Astrocyte (in vitro differentiated cells and primary cell): ENCODE measurements at regions not wholly inside any gene's neighbourhood (a gene's known extent, or its start where the extent isn't known, plus 50 kb on each side); places are given as distances from the start of the nearest gene placed in this dataset.

Source experiments
- DNase-seq: peaks from one replicate; pipeline ENCODE4 v3.0.0-alpha.2; 2010; ENCODE audit warnings: low read depth
- FAIRE-seq: peaks from 2 replicates; lab custom pipeline; 2011; peaks lifted over from hg19 to GRCh38; lab: Jason Lieb, UNC
- H2AFZ ChIP-seq: 2 replicates; pipeline ENCODE4 v1.6.0; 2012; ENCODE audit warnings: low read depth, low read length, inconsistent platforms
- H3K27ac ChIP-seq: 2 replicates; pipeline ENCODE4 v1.5.1; 2011; ENCODE audit warnings: low read depth, low read length, inconsistent platforms
- H3K27me3 ChIP-seq: 2 replicates; pipeline ENCODE4 v1.6.0; 2011; ENCODE audit warnings: low read length, inconsistent platforms; ENCODE audit not compliant: insufficient read depth
- H3K36me3 ChIP-seq: 2 replicates; pipeline ENCODE4 v1.5.1; 2011; ENCODE audit warnings: low read length, inconsistent platforms; ENCODE audit not compliant: insufficient read depth
- H3K4me1 ChIP-seq: 2 replicates; pipeline ENCODE4 v1.5.1; 2011; ENCODE audit warnings: low read length, inconsistent platforms; ENCODE audit not compliant: insufficient read depth
- H3K4me2 ChIP-seq: 2 replicates; pipeline ENCODE4 v1.6.0; 2012; ENCODE audit warnings: low read length, inconsistent platforms
- H3K4me3 ChIP-seq: 2 replicates; pipeline ENCODE4 v1.5.1; 2011; ENCODE audit warnings: low read depth, mild to moderate bottlenecking, low read length, inconsistent platforms; ENCODE audit not compliant: insufficient read depth
- H3K79me2 ChIP-seq: 2 replicates; pipeline ENCODE4 v1.6.0; 2012; ENCODE audit warnings: mild to moderate bottlenecking, low read length, inconsistent platforms; ENCODE audit not compliant: insufficient read depth
- H3K9ac ChIP-seq: 2 replicates; pipeline ENCODE4 v1.6.0; 2012; ENCODE audit warnings: mild to moderate bottlenecking, low read length, inconsistent platforms
- H3K9me3 ChIP-seq: 2 replicates; pipeline ENCODE4 v1.5.1; 2012; ENCODE audit warnings: low read depth, mild to moderate bottlenecking, low read length, inconsistent platforms; ENCODE audit not compliant: insufficient read depth
- H4K20me1 ChIP-seq: 2 replicates; pipeline ENCODE4 v1.6.0; 2012; ENCODE audit warnings: low read length, inconsistent platforms; ENCODE audit not compliant: insufficient read depth
- H3K27ac Mint-ChIP-seq: one replicate; pipeline ENCODE4 v1.8.0; 2021; ENCODE audit warnings: mild to moderate bottlenecking, mixed read lengths; ENCODE audit not compliant: unreplicated experiment
- H3K27me3 Mint-ChIP-seq: one replicate; pipeline ENCODE4 v1.8.0; 2021; ENCODE audit warnings: low read depth, mixed read lengths; ENCODE audit not compliant: unreplicated experiment
- H3K36me3 Mint-ChIP-seq: one replicate; pipeline ENCODE4 v1.8.0; 2021; ENCODE audit warnings: low read depth, mixed read lengths; ENCODE audit not compliant: unreplicated experiment
- H3K4me1 Mint-ChIP-seq: one replicate; pipeline ENCODE4 v1.8.0; 2021; ENCODE audit warnings: low read depth, mixed read lengths; ENCODE audit not compliant: unreplicated experiment
- H3K4me3 Mint-ChIP-seq: one replicate; pipeline ENCODE4 v1.8.0; 2021; ENCODE audit warnings: mild to moderate bottlenecking, moderate library complexity, mixed read lengths; ENCODE audit not compliant: unreplicated experiment
- H3K9me3 Mint-ChIP-seq: one replicate; pipeline ENCODE4 v1.8.0; 2021; ENCODE audit warnings: mild to moderate bottlenecking, mixed read lengths; ENCODE audit not compliant: unreplicated experiment
- EZH2 ChIP-seq: IDR thresholded peaks from 2 replicates; pipeline ENCODE4 v1.6.1; 2012; ENCODE audit warnings: mild to moderate bottlenecking, low read length, inconsistent platforms; ENCODE audit not compliant: insufficient read depth
- TF ChIP-seq, protein P1 (sequence below): IDR thresholded peaks from 2 replicates; pipeline ENCODE4 v1.5.1; 2011; ENCODE audit warnings: low read depth, mild to moderate bottlenecking, inconsistent platforms, low read length, moderate library complexity; ENCODE audit not compliant: insufficient read depth

DNA sequence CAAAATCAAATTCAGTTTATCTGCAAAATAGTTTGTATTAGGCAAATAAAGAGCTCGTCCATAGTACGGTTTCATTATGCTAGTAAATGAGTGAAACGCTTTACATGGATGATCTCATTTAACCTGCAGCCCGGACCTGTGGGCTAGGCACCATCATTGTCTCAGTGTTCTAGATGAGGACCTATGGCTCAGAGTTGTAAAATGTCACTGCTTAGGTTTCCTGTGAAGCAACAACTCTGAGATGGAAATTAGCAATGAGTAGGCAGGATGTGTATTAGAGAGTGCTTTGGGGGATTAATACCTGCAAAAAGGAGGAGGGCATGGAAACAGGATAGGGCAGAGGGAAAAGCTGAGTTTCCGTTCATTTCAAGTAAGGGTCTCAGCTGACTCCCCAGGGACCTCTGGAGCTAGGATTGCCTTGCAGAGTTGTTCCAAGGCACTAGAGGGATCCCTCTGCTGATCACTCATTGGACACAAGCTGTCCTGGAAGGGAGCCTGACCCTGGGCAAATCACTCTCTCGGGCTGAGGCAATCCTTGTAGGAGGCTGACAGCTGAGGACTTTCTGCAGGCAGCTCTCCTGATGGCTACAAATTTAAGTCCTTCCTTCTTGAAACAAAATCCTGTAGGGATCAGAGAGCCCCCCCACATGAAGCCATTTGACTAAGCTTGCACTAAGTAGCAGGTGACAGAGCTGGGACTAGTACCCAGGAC, 58.8 kb upstream of the SIX2 start:
- Histone ChIP-seq H2AFZ (no peak overlapping the region), H3K4me1 (no peaks in the 10 kb centered on the region), H4K20me1 (no peaks in the 10 kb centered on the region), H3K9ac (no peak overlapping the region), H3K36me3 (no peaks in the 10 kb centered on the region), H3K9me3 (no peaks in the 10 kb centered on the region), H3K27me3 (peaks cover 37% of the 10 kb centered on the region), H3K79me2 (no peaks in the 10 kb centered on the region), H3K4me3 (no peak overlapping the region), H3K27ac (no peak overlapping the region), H3K4me2 (no peak overlapping the region)
- no peak for FAIRE-seq
- no peaks in the 10 kb centered on the region for H3K9me3 Mint-ChIP-seq
- TF ChIP-seq EZH2, result no peak
- TF ChIP-seq, protein P1, sequence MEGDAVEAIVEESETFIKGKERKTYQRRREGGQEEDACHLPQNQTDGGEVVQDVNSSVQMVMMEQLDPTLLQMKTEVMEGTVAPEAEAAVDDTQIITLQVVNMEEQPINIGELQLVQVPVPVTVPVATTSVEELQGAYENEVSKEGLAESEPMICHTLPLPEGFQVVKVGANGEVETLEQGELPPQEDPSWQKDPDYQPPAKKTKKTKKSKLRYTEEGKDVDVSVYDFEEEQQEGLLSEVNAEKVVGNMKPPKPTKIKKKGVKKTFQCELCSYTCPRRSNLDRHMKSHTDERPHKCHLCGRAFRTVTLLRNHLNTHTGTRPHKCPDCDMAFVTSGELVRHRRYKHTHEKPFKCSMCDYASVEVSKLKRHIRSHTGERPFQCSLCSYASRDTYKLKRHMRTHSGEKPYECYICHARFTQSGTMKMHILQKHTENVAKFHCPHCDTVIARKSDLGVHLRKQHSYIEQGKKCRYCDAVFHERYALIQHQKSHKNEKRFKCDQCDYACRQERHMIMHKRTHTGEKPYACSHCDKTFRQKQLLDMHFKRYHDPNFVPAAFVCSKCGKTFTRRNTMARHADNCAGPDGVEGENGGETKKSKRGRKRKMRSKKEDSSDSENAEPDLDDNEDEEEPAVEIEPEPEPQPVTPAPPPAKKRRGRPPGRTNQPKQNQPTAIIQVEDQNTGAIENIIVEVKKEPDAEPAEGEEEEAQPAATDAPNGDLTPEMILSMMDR, result no peak
- H3K36me3 Mint-ChIP-seq, result no peaks in the 10 kb centered on the region
- no peak overlapping the region for H3K4me3 Mint-ChIP-seq
- DNase-seq, result no peak
- H3K27me3 Mint-ChIP-seq, result peaks cover 36% of the 10 kb centered on the region
- H3K27ac Mint-ChIP-seq, result no peak overlapping the region
- peaks cover 8% of the 10 kb centered on the region for H3K4me1 Mint-ChIP-seq
